Spleen (tissue), 7 donors: ENCODE measurements at regions not wholly inside any gene's neighbourhood (a gene's known extent, or its start where the extent isn't known, plus 50 kb on each side); places are given as distances from the start of the nearest gene placed in this dataset.

Experiments
- CTCF ChIP-seq, 11 experiments: fragments of 200-600 bp in 7 of 11; fragments of 450-650 bp in 4 of 11; sonication (generic) in 4 of 11; IDR thresholded peaks in 8 of 11; conservative IDR thresholded peaks in 3 of 11; 1 replicate in 7 of 11; 2 replicates in 4 of 11; pipeline versions ENCODE4 v1.4.0 to v1.8.0; 2016 to 2021; ENCODE audit warnings: antibody characterized with exemption in 11 of 11, inconsistent platforms in 4 of 11, mild to moderate bottlenecking in 1 of 11
- POLR2A ChIP-seq, 3 donors: fragments of 450-650 bp; IDR thresholded peaks; one replicate each; pipeline ENCODE4 v1.5.1; 2017; ENCODE audit warnings: antibody characterized with exemption in 3 of 3, mild to moderate bottlenecking in 1 of 3
- POLR2AphosphoS5 ChIP-seq, 3 donors: sonication (generic); formaldehyde crosslinking; IDR thresholded peaks; one replicate each; pipeline ENCODE4 v1.5.1; 2017; ENCODE audit warnings: antibody characterized with exemption in 3 of 3
- donor health status: DM: no; HTN: no; CAD: no; lungs with moderate emphysema.
- donor health status: DM: no; HTN: no; CAD: no.
- donor health status: DM: no; HTN: no; CAD: no.

- TF ChIP-seq CTCF (IDR thresholded peaks at IDR 0.05 in 8 of 11, conservative IDR thresholded peaks at IDR 0.05 in 3 of 11) (no peak), POLR2A (IDR thresholded peaks at IDR 0.05) (no peak), POLR2AphosphoS5 (IDR thresholded peaks at IDR 0.05) (no peak)
Measured at GRCh38 chr7:119737390-119737789, 535.6 kb upstream of the KCND2 start.
